T-helper 2 cell treated with Interferon-gamma antibody and Interleukin-4, amounts not matched to agents 100 ng/mL and 5 ng/mL, for 36 hours (primary cell): ENCODE measurements at regions not wholly inside any gene's neighbourhood (a gene's known extent, or its start where the extent isn't known, plus 50 kb on each side); places are given as distances from the start of the nearest gene placed in this dataset.
"Not testable (repeated sequence)": the region's sequence is repeated elsewhere in the genome, so short reads cannot be mapped to it uniquely, and the experiment has no call there.

Experiments used
- intact Hi-C: fragments of 100-400 bp; cut with micrococcal nuclease; formaldehyde crosslinking; loops from one replicate; pipeline ENCODE4 v1.15.1; 2023

GRCh38 chr20:1757606-1758512 is 100.3 kb upstream of the SIRPG start:
- intact Hi-C loops = no loop called here

DNA sequence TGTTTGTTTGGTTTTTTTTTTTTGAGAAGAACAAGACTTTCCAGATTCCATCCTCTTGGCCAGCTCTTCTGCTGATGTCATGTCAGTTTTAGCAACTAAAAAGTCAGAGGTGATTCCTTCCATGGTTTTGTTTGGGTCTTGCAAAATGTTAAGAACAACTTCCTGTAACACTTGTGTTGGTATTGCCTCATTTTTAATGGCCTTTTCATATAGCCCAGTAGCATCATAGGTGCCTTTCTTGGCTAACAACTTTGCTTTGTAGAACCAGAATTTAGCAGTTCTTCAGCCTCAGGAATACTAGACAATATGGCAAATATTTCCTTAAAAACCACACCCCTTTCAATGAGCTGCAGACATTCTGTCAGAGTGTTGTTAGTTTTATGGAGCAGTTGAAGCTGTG is 99.5 kb upstream of the SIRPG start:
- intact Hi-C loops = no loop called here

- intact Hi-C loops = no loop called here
Observed at GRCh38 chr20:1754749-1755148, 97.2 kb upstream of the SIRPG start.

DNA sequence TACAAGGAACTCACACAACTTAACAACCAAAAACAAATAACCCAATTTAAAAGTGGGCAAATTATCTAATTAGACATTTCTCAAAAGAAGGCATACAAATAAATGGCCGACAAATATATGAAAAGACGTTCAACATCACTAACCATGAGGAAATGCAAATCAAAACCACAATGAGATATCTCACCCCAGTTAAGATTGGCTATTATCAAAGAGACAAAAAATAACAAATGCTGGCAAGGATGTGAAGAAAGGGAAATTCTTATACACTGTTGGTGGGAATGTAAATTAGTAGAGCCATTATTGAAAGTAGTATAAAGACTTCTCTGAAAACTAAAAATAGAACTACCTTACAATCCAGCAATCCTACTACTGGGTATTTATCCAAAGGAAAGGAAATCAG is 96.7 kb upstream of the SIRPG start:
- intact Hi-C loops = no loop called here

DNA sequence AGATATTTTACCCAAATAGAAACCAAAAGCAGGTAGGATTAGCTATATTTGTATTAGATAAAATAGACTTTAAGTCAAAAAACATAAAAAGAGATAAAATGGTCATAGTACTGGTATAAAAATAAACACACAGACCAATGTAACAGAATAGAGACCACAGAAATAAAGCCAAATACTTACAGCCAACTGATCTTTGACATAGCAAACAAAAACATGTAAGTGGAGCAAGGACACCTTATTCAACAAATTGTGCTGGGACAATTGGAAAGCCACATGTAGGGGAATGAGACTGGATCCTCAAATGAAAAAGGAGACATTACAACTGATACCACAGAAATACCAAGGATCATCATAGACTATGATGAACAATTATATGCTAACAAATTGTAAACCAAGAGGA is 94.5 kb upstream of the SIRPG start:
- intact Hi-C loops = no loop called here

DNA sequence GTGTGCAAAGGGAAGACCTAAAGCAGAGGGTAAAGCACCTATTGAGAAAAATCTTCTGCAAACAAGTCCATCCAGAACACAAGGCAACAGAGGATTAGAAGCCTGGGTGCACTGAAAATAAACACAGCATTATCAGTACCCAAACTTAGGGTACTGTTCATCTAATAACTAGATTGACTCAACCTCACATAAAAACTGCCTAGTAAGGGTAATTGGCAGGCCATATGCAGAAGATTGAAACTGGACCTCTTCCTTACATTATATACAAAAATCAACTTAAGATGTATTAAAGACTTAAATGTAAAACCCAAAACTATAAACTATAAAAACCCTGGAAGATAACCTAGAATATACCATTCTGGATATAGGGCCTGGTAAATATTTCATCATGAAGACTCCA is 91.2 kb upstream of the SIRPG start:
- intact Hi-C loops = no loop called here

DNA sequence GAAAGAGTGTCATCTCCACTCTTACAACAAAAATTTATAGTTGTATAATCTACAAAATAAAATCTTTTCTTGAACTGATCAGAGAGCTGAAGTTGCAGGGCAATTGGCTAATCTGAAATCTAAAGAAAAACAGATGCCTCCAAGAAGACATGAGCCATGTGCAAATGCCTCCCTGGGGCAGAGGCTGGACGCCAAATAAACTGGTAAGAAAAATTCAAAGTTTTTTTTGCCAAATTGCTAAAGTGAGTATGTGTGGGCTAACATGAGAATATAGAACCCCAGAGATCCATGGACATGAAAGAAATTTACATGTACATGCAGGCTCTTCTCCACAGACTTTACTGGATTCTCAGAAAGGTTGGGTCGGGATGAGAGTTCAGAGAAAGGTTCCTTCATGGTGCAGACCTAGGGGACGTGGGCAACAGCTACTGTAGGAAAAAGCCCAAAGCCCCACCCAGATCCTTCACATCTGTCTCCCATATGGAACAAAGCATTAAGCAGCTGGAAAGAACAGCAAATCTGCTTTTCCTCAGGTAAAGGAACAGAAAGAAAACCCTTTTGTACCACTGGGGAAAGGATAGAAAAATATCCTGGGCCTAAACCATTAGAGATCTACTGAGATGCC is 90.5 kb upstream of the SIRPG start:
- intact Hi-C loops = no loop called here

- intact Hi-C loops = not testable (repeated sequence)
Observed at GRCh38 chr20:1742049-1742434, 84.5 kb upstream of the SIRPG start.

- intact Hi-C loops = no loop called here
Observed at GRCh38 chr20:1741309-1742048, 83.9 kb upstream of the SIRPG start.

DNA sequence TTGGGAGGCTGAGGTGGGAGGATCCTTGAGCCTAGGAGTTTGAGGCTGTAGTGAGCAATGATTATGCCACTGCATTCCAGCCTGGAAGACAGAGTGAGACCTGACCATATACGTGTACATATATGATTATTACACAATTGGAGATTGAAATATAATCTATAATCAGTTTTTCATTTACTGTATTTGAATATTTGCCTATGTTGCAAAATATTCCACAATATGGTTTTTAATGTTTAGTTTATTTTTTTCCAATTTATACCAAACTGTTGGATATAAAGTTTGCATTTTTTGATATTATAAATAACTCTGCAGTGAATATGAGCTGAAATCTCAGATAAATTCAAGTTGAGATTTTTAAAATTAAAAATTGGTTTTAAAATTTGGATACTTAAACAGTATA is 79.6 kb upstream of the SIRPG start:
- intact Hi-C loops = no loop called here

GRCh38 chr20:1735417-1736089 is 78.0 kb upstream of the SIRPG start:
- intact Hi-C loops = loop anchor here (2.0 kb wide), 1 partner anchor 227 kb away; no protein-coding TSS in a partner anchor

- intact Hi-C loops = loop anchor here (1.0 to 5.0 kb wide), 4 partner anchors 77 to 226 kb away; partner anchors contain the start of genes SIRPD and SIRPG
Observed at GRCh38 chr20:1734269-1734858, 76.8 kb upstream of the SIRPG start.

- intact Hi-C loops = loop anchor here (5.0 kb wide), 2 partner anchors 75 to 175 kb away; partner anchors contain the start of genes SIRPD and SIRPG
Observed at GRCh38 chr20:1731828-1732375, 74.3 kb upstream of the SIRPG start.

GRCh38 chr20:1730981-1731711 is 73.6 kb upstream of the SIRPG start:
- intact Hi-C loops = loop anchor here (5.0 kb wide), 2 partner anchors 74 to 174 kb away; partner anchors contain the start of genes SIRPD and SIRPG

GRCh38 chr20:1727303-1727702 is 69.7 kb upstream of the SIRPG start:
- intact Hi-C loops = not testable (repeated sequence)

DNA sequence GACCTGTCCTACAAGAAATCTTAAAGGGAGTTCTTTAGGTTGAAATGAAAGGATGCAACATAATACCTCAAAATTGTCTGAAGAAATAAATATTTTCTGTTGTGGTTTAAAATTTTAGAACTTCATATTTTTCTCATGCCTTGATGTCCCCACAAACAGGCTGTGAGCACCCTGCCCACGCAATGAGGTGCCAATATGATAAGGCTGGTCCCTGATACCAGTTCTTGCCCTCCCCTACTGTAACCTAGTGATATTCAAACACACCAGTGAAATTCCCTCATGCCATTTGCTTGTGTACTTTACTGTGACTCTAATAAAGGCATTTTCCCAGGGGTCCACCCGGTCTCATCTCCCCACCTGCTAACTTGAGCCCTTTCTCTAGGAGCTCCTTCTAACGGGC is 67.3 kb upstream of the SIRPG start:
- intact Hi-C loops = no loop called here

- intact Hi-C loops = no loop called here
Observed at GRCh38 chr20:1722513-1723050, 65.0 kb upstream of the SIRPG start.

DNA sequence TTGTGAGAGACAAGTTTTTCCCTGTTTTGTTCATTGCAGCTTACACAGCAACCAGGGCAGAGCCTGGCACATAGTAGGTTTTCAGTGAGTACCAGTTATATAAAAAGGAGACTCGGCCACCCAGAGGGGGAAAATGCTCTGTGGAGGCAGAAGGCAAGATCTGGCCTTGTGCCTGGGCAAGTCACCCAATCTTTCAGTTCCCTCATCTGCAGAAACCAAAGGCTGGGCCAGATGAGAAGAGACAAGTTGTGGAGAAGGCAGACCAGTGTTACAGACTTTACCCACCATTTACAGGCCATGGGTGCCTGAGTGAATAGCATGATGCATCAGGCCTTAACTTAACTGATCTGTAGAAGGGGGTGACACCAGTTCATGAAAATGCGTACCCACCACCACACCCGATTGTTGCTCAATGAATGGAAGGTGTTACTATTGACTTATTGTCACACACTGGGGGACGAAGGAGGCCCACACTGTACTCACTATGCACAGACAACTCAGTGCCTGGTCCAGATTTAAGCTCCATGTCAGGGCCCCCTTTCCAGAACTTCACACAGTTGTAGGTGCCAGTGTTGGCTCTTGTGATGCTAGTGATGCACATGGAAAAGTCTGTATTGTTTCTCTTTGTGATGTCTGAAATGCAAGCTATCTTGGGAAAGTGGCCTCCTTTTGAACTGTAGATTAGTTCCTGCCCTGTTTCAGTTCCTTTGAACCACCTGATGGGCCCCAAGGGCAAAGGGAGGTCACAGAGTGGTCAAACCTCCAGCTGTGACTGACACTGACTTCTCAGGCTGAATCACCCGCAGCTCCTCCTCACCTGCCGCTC is 64.3 kb upstream of the SIRPG start:
- intact Hi-C loops = no loop called here
